Esophagus muscularis mucosa (tissue), 4 donors: ENCODE measurements at regions not wholly inside any gene's neighbourhood (a gene's known extent, or its start where the extent isn't known, plus 50 kb on each side); places are given as distances from the start of the nearest gene placed in this dataset.

Source experiments
- CTCF ChIP-seq, 3 experiments: fragments of 200-600 bp in 2 of 3; fragments of 450-650 bp in 1 of 3; sonication (generic) in 2 of 3; IDR thresholded peaks; one replicate each; pipeline ENCODE4 v1.5.1; 2017 to 2019; ENCODE audit warnings: antibody characterized with exemption in 3 of 3, mild to moderate bottlenecking in 2 of 3, moderate library complexity in 1 of 3
- EP300 ChIP-seq: sonication (generic); formaldehyde crosslinking; IDR thresholded peaks from one replicate; pipeline ENCODE4 v1.6.1; 2017; ENCODE audit warnings: antibody characterized with exemption
- POLR2AphosphoS5 ChIP-seq, 2 donors: sonication (generic); formaldehyde crosslinking; IDR thresholded peaks; one replicate each; pipeline ENCODE4 v1.6.1; 2017; ENCODE audit warnings: antibody characterized with exemption in 2 of 2

GRCh38 chr2:219912491-219912921, 285.1 kb downstream of the SLC4A3 start:
- TF ChIP-seq CTCF (IDR thresholded peaks at IDR 0.05) (peak in 2 of 3 experiments; percentile 31 to 38), EP300 (no peak), POLR2AphosphoS5 (IDR thresholded peaks at IDR 0.05) (no peak)
